ENCODE measurements at regions not wholly inside any gene's neighbourhood (a gene's known extent, or its start where the extent isn't known, plus 50 kb on each side); places are given as distances from the start of the nearest gene placed in this dataset.

DNA sequence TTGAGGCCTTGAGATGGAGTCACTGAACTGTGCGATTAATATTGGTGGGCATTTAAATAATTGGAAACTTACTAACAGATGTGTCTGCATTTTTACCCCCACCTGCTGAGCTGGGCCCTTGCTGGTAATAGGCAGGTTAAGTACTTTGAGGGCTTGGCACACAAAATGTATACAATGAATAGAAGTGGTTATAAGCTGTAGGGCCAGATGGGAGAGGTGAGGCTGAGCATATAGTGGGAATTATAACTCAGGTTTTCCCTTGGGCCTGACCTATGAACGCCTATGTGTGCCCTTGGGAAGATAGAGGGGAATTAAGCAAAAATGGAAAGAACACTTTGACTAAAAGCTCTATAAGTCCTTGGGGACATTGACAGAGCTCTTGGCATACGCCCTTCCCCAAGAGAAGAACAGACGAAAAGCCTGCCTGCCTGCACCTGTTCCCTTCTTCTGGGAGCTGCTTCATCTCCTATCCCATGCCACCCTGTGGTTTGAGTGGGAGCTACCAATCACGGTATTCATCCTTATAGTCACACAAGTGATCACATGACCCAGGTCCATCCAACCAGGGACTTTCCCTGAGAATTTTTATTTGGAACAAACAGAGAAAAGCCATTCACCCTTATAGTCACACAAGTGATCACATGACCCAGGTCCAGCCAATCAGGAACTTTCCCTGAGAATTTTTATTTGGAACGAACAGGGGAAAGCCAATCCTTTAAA is 260.7 kb upstream of the CSF3R start:
- no peak for DNase-seq (ENCODE audit: low read depth)

GRCh38 chr1:36741066-36741465 is 258.4 kb upstream of the CSF3R start:
- no peak for DNase-seq (ENCODE audit: low read depth)

GRCh38 chr1:36740446-36740845 is 257.7 kb upstream of the CSF3R start:
- no peak for DNase-seq (ENCODE audit: low read depth)

- DNase-seq (ENCODE audit: low read depth): no peak
Measured at GRCh38 chr1:36739703-36740289, 257.1 kb upstream of the CSF3R start.

DNA sequence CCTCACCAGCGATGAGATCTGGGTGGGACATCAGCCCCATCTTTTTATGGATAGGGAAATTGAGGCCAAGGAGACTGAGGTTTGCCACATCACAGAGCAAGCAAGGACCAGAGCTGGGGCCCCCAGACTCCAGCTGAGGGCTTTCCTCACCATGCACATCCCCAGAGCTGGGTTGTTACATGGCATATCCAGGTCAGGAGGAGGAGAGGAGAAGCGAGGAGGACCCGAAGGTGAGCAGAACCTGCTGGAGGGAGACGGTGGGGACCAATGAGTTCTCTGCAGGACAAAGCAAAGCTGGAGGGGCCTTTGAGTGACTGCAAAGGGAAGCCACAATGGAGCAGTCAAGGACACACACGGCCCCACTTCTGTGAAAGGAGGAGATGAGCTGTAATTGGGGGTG is 255.5 kb upstream of the CSF3R start:
- no peak for DNase-seq (ENCODE audit: low read depth)

GRCh38 chr1:36737767-36738166 is 255.1 kb upstream of the CSF3R start:
- no peak for DNase-seq (ENCODE audit: low read depth)

DNA sequence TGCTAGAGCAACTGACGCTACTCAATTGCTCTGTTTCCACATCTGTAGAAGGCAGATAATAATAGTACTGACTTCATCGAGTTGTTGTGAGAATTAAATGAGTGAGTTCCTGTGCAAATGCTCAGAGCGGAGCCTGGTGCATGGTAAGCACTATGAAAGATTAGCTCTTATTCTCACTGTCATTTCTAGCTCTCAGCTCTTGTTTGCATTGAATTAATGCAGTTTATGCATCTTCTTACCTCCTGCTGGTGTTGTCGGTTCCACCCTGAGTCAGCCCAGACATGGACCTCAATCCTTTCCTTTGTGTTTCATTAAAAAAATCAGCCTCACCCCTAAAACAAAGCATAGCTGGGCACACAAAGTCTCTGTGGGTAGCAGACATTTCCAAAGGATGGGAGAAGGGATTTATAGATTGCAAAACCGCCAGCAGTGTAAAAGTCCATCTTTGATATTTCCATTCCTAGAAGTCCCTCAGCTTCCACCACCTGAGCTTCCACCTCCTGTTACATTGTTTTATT is 254.4 kb upstream of the CSF3R start:
- no peak for DNase-seq (ENCODE audit: low read depth)

GRCh38 chr1:36735939-36736730 is 253.4 kb upstream of the CSF3R start:
- DNase-seq (ENCODE audit: low read depth): no peak

DNA sequence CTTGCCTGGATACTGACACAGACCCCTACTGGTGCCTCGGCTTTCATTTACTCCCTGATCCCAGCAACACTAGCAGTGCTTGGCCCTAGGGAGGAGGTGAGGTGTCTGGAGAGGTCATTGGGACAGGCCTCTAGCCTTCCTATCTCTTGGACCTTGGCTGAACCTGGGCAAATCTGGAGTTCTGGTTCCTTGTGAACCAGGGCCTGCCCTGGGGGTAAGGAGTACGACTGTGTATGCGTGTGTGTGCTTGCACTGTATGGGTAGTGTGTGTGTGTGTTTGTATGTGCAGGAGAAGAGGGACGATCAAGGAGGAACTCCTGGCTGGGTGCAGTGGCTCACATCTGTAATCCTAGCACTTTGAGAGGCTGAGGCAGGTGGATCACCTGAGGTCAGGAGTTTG is 252.7 kb upstream of the CSF3R start:
- DNase-seq (ENCODE audit: low read depth): no peak

DNA sequence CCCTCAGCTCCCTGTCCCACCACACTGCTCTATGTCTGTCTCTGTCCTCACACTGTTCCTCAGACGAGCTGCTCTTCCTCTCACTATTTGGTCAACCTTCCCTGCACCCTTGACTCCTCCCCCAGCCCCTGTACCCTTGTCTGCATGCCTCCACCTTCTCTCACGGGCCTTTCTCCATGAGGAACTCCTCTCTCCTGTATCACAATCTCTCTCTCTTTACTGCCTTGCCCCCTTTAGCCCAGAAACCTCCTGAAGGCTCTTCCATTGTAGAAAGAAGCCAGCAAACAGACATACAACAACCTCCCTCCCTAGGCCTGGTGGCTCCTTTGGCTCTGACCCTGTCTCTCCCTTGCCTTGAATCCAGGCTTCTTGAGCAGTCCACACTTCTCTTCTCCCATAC is 251.6 kb upstream of the CSF3R start:
- DNase-seq (ENCODE audit: low read depth): no peak

- DNase-seq (ENCODE audit: low read depth): no peak
Measured at GRCh38 chr1:36733748-36734147, 251.0 kb upstream of the CSF3R start.

- DNase-seq (ENCODE audit: low read depth): no peak
Measured at GRCh38 chr1:36732015-36732356, 249.3 kb upstream of the CSF3R start.

DNA sequence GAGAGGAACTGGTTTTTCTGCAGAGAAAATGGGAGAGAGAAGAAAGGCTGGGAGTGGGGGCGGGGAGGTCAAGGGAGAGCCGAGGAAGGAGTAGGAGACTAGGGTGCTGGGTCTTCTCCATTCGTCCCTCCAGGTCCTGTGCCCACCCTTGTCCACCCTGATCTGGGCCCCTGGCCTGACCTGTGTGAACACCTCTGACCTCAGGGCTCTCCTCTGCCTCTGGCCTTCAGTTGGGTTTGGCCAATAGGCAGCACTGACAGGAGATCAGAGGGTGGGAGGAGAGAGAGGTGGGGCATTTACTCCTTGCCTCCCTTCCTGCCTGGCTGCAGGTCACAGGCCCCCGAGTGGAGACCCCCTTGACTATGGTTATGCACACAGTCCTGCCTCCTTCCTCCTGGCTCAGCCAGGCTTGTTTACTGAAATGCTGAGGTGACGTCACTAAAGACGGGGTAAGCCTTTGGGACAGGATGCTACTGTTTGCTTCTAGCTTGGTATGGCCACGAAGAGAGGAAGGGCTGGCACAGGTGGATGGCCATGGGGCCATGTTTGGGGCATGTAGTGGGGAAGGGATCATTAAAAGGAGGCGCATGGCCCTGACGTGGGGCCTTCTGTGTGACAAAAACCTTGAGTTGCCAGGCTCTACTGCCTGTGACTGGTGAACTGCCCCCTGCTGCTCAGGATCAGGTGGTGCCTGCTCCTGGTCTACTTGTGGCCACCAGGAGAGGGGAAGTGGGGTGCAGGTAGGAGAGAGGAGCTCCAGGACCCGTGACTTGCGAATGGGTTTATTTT is 248.7 kb upstream of the CSF3R start:
- DNase-seq (ENCODE audit: low read depth): no peak

DNA sequence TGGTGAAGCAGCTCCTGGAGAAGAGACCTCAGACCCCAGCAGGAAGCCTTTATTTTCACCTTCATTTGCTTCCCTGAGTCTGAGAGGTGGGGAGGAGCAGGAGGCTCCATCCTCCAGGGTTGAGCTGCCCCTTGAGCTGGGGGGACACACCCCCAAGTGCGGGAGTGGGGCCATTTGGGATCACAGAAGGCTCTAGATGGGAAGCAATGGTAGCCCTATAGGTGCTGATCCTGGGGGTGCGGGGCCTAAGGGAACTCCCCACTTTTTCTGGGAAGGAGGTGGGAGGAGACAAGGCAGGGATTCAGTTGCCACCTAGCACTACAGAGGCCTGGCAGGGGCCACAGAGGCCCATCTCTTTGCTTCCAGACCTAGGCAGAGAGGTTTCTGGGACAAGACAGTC is 247.9 kb upstream of the CSF3R start:
- no peak for DNase-seq (ENCODE audit: low read depth)

- no peak for DNase-seq (ENCODE audit: low read depth)
Measured at GRCh38 chr1:36729716-36730510, 247.2 kb upstream of the CSF3R start.

DNA sequence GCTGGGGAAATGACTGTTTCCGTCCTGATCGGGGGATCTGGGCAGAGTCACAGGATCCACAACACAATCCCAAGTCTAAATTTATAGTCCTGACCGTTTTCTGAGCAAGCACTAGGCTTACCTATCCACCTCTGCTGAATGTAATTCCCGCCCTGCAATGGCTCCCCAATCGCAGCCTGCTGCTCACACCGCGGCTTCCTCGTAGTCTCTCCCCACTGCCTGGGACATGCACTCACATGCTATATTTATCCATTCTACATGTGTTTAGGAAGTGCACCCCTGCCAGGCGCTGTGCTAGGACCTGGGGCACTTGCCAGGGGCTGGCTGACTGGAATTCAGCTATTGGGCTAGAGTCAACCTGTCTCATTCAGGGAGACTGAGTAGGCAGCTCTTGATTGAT is 246.6 kb upstream of the CSF3R start:
- DNase-seq (ENCODE audit: low read depth): no peak

DNA sequence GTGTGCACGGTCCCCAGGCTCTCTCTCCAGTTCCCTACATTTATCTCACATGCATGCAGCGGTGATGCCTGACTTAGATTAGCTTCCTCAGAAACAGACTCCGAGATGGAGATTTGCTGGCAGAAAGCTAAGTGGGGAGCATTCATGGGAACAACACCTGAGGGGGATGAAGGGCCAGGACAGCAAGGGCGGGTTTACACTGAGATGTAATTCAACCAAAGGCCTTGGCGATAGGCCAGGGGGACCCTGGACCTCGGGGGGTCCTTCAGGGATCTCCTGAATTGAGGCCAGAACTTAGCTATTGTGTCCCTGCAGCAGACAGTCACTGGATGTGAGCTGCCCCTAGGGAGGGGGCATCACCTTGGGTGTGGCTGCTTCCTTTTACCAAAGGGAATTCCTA is 246.1 kb upstream of the CSF3R start:
- DNase-seq (ENCODE audit: low read depth): no peak

- DNase-seq (ENCODE audit: low read depth): no peak
Measured at GRCh38 chr1:36728051-36728450, 245.3 kb upstream of the CSF3R start.

GRCh38 chr1:36725151-36725550 is 242.4 kb upstream of the CSF3R start:
- no peak for DNase-seq (ENCODE audit: low read depth)

DNA sequence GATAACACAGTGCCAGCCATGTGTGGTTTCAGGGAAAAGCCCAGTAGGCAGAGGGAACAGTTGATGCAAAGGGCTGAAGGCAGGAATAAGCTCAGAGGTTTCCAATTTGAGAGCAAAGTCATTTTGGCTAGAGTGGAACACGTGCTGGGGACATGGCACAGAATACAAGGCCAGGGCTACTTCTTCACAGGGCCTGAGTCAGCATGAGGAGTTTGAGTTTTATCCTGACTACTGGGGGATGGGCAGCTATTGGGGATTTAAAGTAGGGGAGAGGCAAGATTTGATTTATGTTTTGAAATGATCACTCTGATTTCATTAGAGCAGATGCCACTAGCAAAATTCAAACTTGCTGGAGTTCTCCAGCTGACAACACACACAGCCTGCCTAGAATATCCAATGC is 241.1 kb upstream of the CSF3R start:
- no peak for DNase-seq (ENCODE audit: low read depth)

DNA sequence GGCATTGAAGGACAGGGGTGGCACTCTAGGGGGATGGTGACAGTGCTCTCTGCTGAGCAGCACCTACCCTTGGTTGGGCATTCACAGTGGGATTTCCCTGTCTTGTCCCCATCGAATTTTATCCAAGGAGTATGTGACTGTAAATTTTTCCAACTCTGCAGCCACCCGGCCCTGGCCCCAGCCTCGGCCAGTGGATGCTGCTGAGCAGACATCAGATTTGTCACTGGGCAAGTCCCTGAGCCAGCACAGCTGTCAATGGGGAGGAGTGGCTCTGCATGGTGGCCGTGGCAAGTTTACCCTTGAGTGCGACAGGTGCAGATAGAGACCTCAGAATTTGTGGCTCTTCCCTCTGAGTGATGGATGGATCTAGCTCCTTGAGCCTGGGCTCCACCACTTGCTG is 240.2 kb upstream of the CSF3R start:
- no peak for DNase-seq (ENCODE audit: low read depth)

GRCh38 chr1:36721261-36721660 is 238.5 kb upstream of the CSF3R start:
- DNase-seq (ENCODE audit: low read depth): no peak

Data from stimulated activated CD8-positive, alpha-beta memory T cell treated with anti-CD3 and anti-CD28 coated beads, Interleukin-12 subunit alpha, Interleukin-12 subunit beta, amount 100 ng/mL, for 4 hours (primary cell).